Medulla oblongata (tissue), 1 donor: ENCODE measurements at regions not wholly inside any gene's neighbourhood (a gene's known extent, or its start where the extent isn't known, plus 50 kb on each side); places are given as distances from the start of the nearest gene placed in this dataset.
"Not testable (repeated sequence)": the region's sequence is repeated elsewhere in the genome, so short reads cannot be mapped to it uniquely, and the experiment has no call there.

Experiments used
- DNase-seq: peaks from one replicate; pipeline ENCODE4 v3.0.0-alpha.2; 2015; ENCODE audit errors: extremely low spot score

- no peak for DNase-seq
Measured at GRCh38 chr18:1292167-1292566, 387.5 kb downstream of the ADCYAP1 start.

- no peak for DNase-seq
Measured at GRCh38 chr18:1294229-1294628, 389.6 kb downstream of the ADCYAP1 start.

GRCh38 chr18:1296237-1296636, 391.6 kb downstream of the ADCYAP1 start:
- DNase-seq = no peak

GRCh38 chr18:1302861-1303260, 398.2 kb downstream of the ADCYAP1 start:
- no peak for DNase-seq

GRCh38 chr18:1304392-1304992, 399.8 kb downstream of the ADCYAP1 start:
- no peak for DNase-seq

- no peak for DNase-seq
Measured at GRCh38 chr18:1306641-1307040, 402.0 kb downstream of the ADCYAP1 start.

GRCh38 chr18:1308686-1309085, 404.0 kb downstream of the ADCYAP1 start:
- no peak for DNase-seq

GRCh38 chr18:1311376-1311775, 406.7 kb downstream of the ADCYAP1 start:
- DNase-seq = no peak

- not testable (repeated sequence) for DNase-seq
Measured at GRCh38 chr18:1335345-1335744, 430.7 kb downstream of the ADCYAP1 start.

- DNase-seq = no peak
Measured at GRCh38 chr18:1350931-1351450, 446.3 kb downstream of the ADCYAP1 start.

- DNase-seq = no peak
Measured at GRCh38 chr18:1353025-1353424, 448.4 kb downstream of the ADCYAP1 start.

GRCh38 chr18:1357724-1358123, 453.1 kb downstream of the ADCYAP1 start:
- DNase-seq = no peak

- DNase-seq = no peak
Measured at GRCh38 chr18:1361936-1362335, 457.3 kb downstream of the ADCYAP1 start.

GRCh38 chr18:1370552-1370951, 465.9 kb downstream of the ADCYAP1 start:
- DNase-seq = no peak

GRCh38 chr18:1371724-1372123, 467.1 kb downstream of the ADCYAP1 start:
- no peak for DNase-seq

GRCh38 chr18:1383465-1383864, 478.8 kb downstream of the ADCYAP1 start:
- DNase-seq = no peak

- not testable (repeated sequence) for DNase-seq
Measured at GRCh38 chr18:1388468-1388867, 483.8 kb downstream of the ADCYAP1 start.

- no peak for DNase-seq
Measured at GRCh38 chr18:1392046-1392445, 487.4 kb downstream of the ADCYAP1 start.

- no peak for DNase-seq
Measured at GRCh38 chr18:1392865-1393734, 488.4 kb downstream of the ADCYAP1 start.

GRCh38 chr18:1393929-1394328, 489.3 kb downstream of the ADCYAP1 start:
- DNase-seq = no peak

- DNase-seq = no peak
Measured at GRCh38 chr18:1394426-1394825, 489.8 kb downstream of the ADCYAP1 start.

GRCh38 chr18:1394966-1395365, 490.3 kb downstream of the ADCYAP1 start:
- DNase-seq = no peak

GRCh38 chr18:1408376-1408775, 503.7 kb downstream of the ADCYAP1 start:
- no peak for DNase-seq
